GM19043 (cell line): ENCODE measurements at regions not wholly inside any gene's neighbourhood (a gene's known extent, or its start where the extent isn't known, plus 50 kb on each side); places are given as distances from the start of the nearest gene placed in this dataset.
"Not testable (repeated sequence)": the region's sequence is repeated elsewhere in the genome, so short reads cannot be mapped to it uniquely, and the experiment has no call there.

Experiments used
- ATAC-seq: cut with Tn5 transposase; IDR thresholded peaks from one replicate; pipeline ENCODE4 v1.9.1; 2021; ENCODE audit warnings: low read depth; ENCODE audit not compliant: unreplicated experiment

- ATAC-seq = no peak
Measured at GRCh38 chr2:228602288-228602687, 420.8 kb upstream of the SPHKAP start.

DNA sequence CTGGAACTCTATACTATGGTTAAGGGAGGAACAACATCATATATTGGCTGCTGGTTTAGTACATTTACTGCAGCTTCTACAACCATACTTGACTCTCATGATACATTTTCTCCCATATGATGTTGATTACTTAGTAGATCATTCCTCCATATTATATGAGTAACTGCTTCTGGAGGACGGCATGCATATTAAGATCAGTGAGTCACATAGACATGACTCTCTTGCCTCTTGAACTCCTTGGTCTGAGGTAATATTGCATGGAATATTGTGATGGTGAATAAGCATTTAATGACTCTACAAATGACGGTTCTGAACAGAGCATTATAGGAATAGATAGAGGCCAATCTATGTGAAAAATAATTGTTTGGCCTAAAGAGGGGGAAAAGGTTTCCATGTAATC, 418.8 kb upstream of the SPHKAP start:
- no peak for ATAC-seq

DNA sequence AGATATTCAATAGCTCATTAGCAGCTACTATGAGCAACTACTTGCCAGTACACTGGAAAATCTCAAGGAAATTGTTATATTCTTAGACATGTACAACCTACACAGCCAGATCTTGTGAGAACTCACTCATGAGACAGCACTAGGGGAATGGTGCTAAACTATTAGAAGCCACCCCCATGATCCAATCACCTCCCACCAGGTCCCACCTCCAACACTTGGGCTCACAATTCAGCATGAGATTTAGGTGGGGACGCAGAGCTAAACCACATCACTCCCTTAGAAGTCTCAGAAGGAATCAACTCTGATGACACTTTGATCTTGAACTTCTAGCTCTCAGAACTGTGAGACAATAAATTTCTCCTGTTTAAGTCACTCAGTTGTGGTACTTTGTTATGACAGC, 418.3 kb upstream of the SPHKAP start:
- no peak for ATAC-seq

GRCh38 chr2:228599297-228599696, 417.8 kb upstream of the SPHKAP start:
- ATAC-seq = no peak

- ATAC-seq = no peak
Measured at GRCh38 chr2:228597032-228597431, 415.5 kb upstream of the SPHKAP start.

DNA sequence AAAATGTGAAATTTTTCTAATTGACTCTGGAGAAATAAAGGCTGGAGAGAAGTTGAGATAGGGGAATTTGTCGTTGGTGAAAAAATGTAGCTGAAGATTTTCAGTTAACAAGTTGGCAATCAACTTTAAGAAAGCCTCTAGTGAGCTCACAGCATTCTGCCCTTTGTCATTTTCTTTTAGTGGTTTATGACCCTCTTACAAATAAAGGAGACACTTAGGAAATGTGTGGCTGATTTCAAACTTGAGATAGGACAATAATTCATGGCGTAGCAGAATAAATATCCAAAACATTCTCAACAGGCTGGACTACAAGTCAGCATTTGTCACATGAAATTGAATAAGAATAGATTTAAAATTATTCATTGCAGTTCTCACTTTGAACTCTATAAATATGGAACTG, 412.5 kb upstream of the SPHKAP start:
- no peak for ATAC-seq

DNA sequence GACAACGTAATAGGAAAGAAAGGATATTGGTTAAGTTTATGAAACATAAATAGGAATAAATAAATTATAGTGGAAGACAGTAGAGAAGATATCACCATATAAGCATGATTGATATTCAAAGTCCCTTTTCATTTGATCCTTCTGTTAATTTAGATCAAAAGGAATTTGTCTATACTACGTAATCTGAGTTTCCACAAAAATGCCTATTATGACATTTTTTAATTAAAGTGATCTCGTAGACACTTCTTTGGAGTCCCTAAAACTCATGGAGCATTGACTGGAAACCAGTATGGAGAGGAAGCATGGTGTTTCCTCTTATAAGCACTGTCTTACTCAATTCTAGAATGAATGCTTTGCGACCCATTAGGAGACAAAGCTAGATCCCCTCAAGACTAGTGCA, 411.4 kb upstream of the SPHKAP start:
- no peak for ATAC-seq

- peak; percentile 95 for ATAC-seq
Measured at GRCh38 chr2:228590681-228591080, 409.2 kb upstream of the SPHKAP start.

- ATAC-seq = no peak
Measured at GRCh38 chr2:228589115-228589514, 407.6 kb upstream of the SPHKAP start.

GRCh38 chr2:228581731-228582130, 400.2 kb upstream of the SPHKAP start:
- ATAC-seq = no peak

GRCh38 chr2:228575897-228576296, 394.4 kb upstream of the SPHKAP start:
- no peak for ATAC-seq

DNA sequence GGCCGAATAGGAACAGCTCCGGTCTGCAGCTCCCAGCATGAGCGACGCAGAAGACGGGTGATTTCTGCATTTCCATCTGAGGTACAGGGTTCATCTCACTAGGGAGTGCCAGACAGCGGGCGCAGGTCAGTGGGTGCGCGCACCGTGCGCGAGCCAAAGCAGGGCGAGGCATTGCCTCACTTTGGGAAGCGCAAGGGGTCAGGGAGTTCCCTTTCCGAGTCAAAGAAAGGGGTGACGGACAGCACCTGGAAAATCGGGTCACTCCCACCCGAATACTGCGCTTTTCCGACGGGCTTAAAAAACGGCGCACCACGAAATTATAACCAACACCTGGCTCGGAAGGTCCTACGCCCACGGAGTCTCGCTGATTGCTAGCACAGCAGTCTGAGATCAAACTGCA, 386.8 kb upstream of the SPHKAP start:
- ATAC-seq = not testable (repeated sequence)

DNA sequence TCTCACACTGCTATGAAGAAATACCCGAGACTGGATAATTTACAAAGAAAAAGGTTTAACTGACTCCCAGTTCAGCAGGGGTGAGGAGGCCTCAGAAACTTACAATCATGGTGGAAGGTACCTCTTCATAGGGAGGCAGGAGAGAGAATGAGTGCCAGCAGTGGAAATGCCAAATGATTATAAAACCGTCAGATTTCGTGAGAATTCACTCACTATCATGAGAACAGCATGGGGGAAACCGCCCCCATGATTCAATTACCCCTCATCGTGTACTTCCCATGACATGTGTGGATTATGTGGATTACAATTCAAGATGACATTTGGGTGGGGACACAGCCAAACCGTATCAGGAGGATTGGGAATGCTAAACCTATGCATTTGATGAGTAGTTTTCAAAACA, 380.3 kb upstream of the SPHKAP start:
- no peak for ATAC-seq

DNA sequence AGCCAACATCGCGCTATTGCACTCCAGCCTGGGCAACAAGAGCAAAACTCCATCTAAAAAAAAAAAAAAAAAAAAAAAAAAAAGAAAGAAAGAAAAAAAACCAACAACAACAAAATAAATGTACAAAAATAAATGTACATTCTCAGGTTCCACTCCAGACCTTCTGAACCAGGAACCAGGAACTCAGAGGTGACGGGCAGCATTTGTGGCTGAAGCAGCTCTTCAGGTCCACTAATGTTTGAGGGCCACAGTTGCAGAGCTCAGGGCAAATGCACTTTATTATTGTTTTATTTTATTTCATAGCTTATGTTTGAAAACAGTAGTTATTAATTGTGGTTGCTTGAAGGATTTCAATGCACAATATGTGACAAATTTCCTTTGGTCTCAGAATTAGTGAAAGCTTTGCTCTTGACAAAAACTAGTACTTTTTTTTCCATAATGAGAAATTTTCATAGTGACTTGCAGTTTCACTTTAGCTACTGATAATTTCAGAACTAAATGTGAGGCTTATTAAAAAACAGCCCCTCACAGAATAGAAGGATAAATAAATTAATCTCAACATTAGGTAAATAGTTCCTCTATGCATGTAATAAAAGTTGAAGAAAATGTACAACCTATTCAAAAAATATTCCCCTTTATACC, 378.4 kb upstream of the SPHKAP start:
- ATAC-seq = no peak

GRCh38 chr2:228556717-228557116, 375.2 kb upstream of the SPHKAP start:
- no peak for ATAC-seq

GRCh38 chr2:228549441-228550007, 368.0 kb upstream of the SPHKAP start:
- ATAC-seq = no peak

DNA sequence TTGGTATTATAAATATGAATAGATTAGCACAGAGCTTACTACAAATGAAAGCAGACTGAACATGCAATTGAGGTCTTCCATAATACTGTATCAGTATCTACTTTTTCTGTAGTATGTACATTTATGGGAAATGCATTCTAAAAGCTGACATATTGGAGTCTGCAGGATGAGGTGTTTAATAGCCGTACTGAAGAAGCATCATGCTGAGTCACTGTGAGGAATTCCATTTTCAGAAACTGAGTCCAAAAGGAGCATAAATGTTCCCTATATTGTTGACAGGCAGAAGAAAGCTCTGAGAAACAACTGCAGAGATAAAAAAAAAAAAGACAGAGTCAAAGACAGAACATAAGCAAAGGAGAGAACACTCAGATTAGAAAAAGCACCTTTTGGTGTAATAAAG, 366.7 kb upstream of the SPHKAP start:
- no peak for ATAC-seq

DNA sequence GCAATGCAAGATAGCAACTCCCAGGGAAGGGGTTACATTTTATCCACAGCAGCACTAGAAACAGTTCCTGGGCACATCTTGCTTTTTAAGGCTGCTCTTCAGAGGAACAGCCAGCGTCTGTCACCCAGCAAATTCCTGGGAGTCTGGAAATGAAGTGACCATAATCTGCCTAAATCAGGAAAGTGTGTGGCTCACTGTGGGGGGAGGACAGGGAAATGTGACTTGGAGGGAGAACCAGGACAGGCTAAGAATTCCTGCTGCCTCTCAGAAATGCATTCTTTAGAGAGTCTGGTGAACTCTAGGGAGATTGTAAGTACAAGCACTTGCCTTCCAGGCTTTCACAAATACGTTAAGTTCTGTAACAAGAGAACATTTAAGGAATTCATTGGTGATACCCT, 364.3 kb upstream of the SPHKAP start:
- no peak for ATAC-seq

- no peak for ATAC-seq
Measured at GRCh38 chr2:228545041-228545747, 363.7 kb upstream of the SPHKAP start.

DNA sequence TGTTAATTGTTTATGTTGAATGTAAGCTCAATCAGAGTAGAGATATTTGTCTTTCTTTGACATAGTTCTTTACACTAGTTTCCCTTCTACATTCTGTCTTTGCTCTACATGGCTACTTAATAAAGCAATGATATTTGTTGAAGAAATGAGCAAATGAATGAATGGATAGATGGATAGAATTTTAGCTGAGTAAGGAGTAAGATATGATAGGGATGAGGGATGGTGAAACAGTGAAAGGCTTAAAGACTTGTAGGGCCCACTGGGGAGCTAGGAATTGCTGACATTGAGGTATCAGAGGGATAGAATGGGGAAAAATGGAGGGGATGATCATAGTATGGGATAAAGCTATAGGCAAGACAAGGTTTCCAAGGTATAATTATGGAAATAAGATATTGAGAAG, 361.6 kb upstream of the SPHKAP start:
- no peak for ATAC-seq

DNA sequence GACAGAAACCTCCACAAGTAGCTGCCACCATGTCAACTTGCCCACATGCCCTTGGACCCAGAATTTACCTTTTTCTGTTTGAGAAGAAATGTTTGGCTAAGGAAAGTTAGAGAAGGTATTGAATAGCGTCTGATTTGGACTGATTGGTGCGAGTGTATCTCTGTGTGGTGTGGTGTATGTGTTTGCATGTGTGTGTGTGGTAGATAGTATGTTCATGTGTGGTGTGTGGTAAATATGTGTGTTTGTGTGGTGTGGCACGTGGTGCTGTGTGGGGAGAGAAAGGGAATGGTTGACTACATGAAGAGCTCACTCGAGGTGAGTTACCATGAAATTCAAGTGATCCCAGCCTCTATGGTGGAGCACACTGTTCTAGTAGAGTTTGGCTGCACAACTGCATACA, 360.8 kb upstream of the SPHKAP start:
- ATAC-seq = no peak

GRCh38 chr2:228541789-228542188, 360.3 kb upstream of the SPHKAP start:
- ATAC-seq = no peak
